ENCODE measurements at regions not wholly inside any gene's neighbourhood (a gene's known extent, or its start where the extent isn't known, plus 50 kb on each side); places are given as distances from the start of the nearest gene placed in this dataset.

- no peak overlapping the region for H3K4me3 ChIP-seq (ENCODE audit: control insufficient read depth, low read depth, low read length)
- TF ChIP-seq, protein P1, sequence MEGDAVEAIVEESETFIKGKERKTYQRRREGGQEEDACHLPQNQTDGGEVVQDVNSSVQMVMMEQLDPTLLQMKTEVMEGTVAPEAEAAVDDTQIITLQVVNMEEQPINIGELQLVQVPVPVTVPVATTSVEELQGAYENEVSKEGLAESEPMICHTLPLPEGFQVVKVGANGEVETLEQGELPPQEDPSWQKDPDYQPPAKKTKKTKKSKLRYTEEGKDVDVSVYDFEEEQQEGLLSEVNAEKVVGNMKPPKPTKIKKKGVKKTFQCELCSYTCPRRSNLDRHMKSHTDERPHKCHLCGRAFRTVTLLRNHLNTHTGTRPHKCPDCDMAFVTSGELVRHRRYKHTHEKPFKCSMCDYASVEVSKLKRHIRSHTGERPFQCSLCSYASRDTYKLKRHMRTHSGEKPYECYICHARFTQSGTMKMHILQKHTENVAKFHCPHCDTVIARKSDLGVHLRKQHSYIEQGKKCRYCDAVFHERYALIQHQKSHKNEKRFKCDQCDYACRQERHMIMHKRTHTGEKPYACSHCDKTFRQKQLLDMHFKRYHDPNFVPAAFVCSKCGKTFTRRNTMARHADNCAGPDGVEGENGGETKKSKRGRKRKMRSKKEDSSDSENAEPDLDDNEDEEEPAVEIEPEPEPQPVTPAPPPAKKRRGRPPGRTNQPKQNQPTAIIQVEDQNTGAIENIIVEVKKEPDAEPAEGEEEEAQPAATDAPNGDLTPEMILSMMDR (IDR thresholded peaks at IDR 0.05; ENCODE audit: control insufficient read depth, insufficient read depth, low read depth, low read length, missing control alignments) = no peak
- no peak for DNase-seq (ENCODE audit: low read depth)
These were observed 153.6 kb upstream of the ONECUT1 start for GRCh38 chr15:52943746-52944145.

DNA sequence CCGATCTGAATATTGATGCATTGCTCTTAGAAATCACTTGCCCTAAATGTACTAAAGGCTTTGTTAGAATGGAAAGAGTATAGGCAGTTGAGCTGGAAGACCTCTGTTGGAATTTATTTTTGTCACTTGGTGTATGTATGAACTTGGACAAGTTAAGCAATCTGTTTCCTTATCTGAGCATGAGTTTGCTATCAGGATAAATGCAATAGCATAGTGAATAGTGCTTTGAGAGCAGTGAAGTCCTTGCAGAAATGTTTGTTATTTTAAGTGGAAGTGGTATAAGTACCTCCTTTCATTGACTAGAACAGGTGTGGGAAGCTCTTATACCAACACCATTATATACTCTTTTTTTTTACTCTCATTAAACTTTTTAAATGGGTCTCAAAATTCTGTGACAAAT lies 146.4 kb upstream of the ONECUT1 start:
- no peak for DNase-seq (ENCODE audit: low read depth)
- no peak overlapping the region for H3K4me3 ChIP-seq (ENCODE audit: control insufficient read depth, low read depth, low read length)
- TF ChIP-seq, protein P1 (IDR thresholded peaks at IDR 0.05; ENCODE audit: control insufficient read depth, insufficient read depth, low read depth, low read length, missing control alignments) = no peak

- H3K4me3 ChIP-seq (ENCODE audit: control insufficient read depth, low read depth, low read length) = no peak overlapping the region
- TF ChIP-seq, protein P1 (IDR thresholded peaks at IDR 0.05; ENCODE audit: control insufficient read depth, insufficient read depth, low read depth, low read length, missing control alignments) = no peak
- no peak for DNase-seq (ENCODE audit: low read depth)
These were observed 135.0 kb upstream of the ONECUT1 start for GRCh38 chr15:52925130-52925529.

GRCh38 chr15:52924630-52925029 lies 134.5 kb upstream of the ONECUT1 start:
- no peak overlapping the region for H3K4me3 ChIP-seq (ENCODE audit: control insufficient read depth, low read depth, low read length)
- DNase-seq (ENCODE audit: low read depth) = no peak
- TF ChIP-seq, protein P1 (IDR thresholded peaks at IDR 0.05; ENCODE audit: control insufficient read depth, insufficient read depth, low read depth, low read length, missing control alignments) = no peak

DNA sequence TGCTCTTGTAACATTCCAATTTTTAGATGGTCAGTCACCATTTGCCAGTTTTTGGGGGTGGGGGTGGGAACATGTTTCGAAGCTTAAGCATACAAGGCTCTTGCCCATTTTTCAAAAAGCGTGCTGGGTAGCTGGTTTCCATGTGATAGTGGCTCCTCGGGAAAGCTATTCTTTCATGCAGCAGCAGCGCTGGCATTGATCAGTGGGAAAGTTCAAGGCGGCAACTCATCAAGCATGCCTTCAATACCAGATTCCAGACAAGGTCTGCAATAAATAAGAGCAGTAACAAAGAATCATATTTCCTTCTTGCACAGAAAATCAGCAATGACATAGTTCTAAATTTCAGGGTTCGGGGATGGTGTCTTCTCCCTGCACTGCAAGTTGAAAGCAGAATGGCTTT lies 133.5 kb upstream of the ONECUT1 start:
- DNase-seq (ENCODE audit: low read depth) = no peak
- H3K4me3 ChIP-seq (ENCODE audit: control insufficient read depth, low read depth, low read length) = no peak overlapping the region
- TF ChIP-seq, protein P1 (IDR thresholded peaks at IDR 0.05; ENCODE audit: control insufficient read depth, insufficient read depth, low read depth, low read length, missing control alignments) = no peak

DNA sequence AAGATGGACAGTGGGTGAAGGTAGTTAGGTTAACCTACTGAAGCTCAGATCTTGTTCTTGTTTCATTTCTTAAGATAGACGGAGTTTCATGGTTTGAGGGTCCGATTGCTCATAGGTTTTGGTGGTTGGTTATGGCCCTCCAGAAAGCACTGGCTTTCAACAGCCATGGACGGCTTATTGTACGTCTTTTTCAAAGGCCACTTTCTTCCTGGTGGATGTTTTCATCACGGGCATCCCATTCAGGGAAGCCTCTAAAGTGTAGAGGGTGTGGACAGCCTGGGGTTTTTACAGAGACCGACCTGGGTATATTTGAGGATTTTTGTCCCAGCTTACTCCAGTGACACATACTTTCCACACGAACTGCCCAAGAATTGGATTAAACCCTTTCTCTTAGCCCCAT lies 132.7 kb upstream of the ONECUT1 start:
- no peak for DNase-seq (ENCODE audit: low read depth)
- TF ChIP-seq, protein P1 (IDR thresholded peaks at IDR 0.05; ENCODE audit: control insufficient read depth, insufficient read depth, low read depth, low read length, missing control alignments) = no peak

DNA sequence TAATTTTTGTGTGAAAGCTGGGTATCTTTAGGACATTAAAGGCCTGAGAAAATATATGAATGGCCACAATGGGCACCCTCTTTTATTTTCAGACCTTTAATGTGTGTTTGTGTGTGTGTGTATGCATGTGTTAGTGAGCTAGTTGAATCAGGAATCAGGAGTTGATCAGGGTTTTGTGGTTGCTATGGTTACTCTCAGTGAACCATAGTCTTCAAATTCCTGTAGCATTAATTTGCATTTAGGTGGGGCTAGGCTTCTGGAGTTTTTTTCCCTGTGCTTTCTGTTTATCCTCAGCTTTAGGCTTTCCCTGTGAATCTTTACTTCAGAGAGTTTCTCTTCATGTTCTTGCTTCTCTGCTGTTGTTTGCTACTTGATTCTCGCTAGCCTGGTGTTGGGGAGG lies 122.0 kb upstream of the ONECUT1 start:
- H3K4me3 ChIP-seq (ENCODE audit: control insufficient read depth, low read depth, low read length) = no peak overlapping the region
- TF ChIP-seq, protein P1 (IDR thresholded peaks at IDR 0.05; ENCODE audit: control insufficient read depth, insufficient read depth, low read depth, low read length, missing control alignments) = no peak
- DNase-seq (ENCODE audit: low read depth) = no peak

More for the DNA sequence above, 132.7 kb upstream of the ONECUT1 start:
- H3K4me3 ChIP-seq (ENCODE audit: control insufficient read depth, low read depth, low read length) = no peak overlapping the region
